IMR-90 (cell line): ENCODE measurements at regions not wholly inside any gene's neighbourhood (a gene's known extent, or its start where the extent isn't known, plus 50 kb on each side); places are given as distances from the start of the nearest gene placed in this dataset.

ENCODE experiments used
- ATAC-seq: fragments of 200-7000 bp; cut with Tn5 transposase; 2 replicates; pipeline ENCODE4 v1.9.1; 2020; ENCODE audit warnings: low read depth, mild to moderate bottlenecking, moderate library complexity
- BruUV-seq: library from RNA; stranded (reverse); fragments of 400-500 nt; replicated peaks from 2 replicates; lab custom pipeline; 2021; lab: Mats Ljungman, UMichigan
- CTCF ChIA-PET: fragments of 300-600 bp; formaldehyde crosslinking; extraction: SDS; loops from one replicate; lab custom pipeline; 2021; ENCODE audit warnings: antibody characterized with exemption; lab: Yijun Ruan, JAX
- POLR2A ChIA-PET: fragments of 300-600 bp; sonication (Branson Sonifier 250); formaldehyde crosslinking; loops from one replicate; lab custom pipeline; 2022; ENCODE audit warnings: antibody characterized with exemption; ENCODE audit not compliant: unreplicated experiment; lab: Charles Lee
- DNase-seq: peaks from one replicate; pipeline ENCODE4 v3.0.0; 2013
- H2AFZ ChIP-seq: replicated peaks from 2 replicates; pipeline ENCODE3; 2013; ENCODE audit warnings: low read length, mild to moderate bottlenecking; ENCODE audit not compliant: poor library complexity
- H2AK5ac ChIP-seq: 2 replicates; pipeline ENCODE4 v1.6.1; 2013; ENCODE audit warnings: low read depth, low read length, inconsistent platforms
- H2AK9ac ChIP-seq: replicated peaks from 2 replicates; pipeline ENCODE3; 2013; ENCODE audit warnings: mild to moderate bottlenecking, low read depth, low read length, moderate library complexity; ENCODE audit not compliant: poor library complexity
- H2BK120ac ChIP-seq: 2 replicates; pipeline ENCODE4 v1.6.1; 2013; ENCODE audit warnings: low read depth, low read length, inconsistent platforms
- H2BK15ac ChIP-seq: 3 replicates; pipeline ENCODE4 v1.6.1; 2013; ENCODE audit warnings: low read depth, low read length, inconsistent platforms
- H2BK20ac ChIP-seq: 2 replicates; pipeline ENCODE4 v1.6.1; 2013; ENCODE audit warnings: low read depth, mild to moderate bottlenecking, inconsistent platforms, low read length, moderate library complexity
- H2BK5ac ChIP-seq: 2 replicates; pipeline ENCODE4 v1.6.1; 2013; ENCODE audit warnings: mild to moderate bottlenecking, low read depth, low read length, inconsistent platforms; ENCODE audit not compliant: poor library complexity, severe bottlenecking
- H3K14ac ChIP-seq: replicated peaks from 2 replicates; pipeline ENCODE4 v1.6.1; 2013; ENCODE audit warnings: low read depth, low read length, inconsistent platforms
- H3K18ac ChIP-seq: 2 replicates; pipeline ENCODE4 v1.6.1; 2013; ENCODE audit warnings: low read depth, low read length, control low read depth
- H3K23ac ChIP-seq: 2 replicates; pipeline ENCODE4 v1.6.1; 2013; ENCODE audit warnings: low read depth, low read length, inconsistent platforms
- H3K27ac ChIP-seq: 2 replicates; pipeline ENCODE4 v1.5.1; 2013; ENCODE audit warnings: mild to moderate bottlenecking, control low read depth, low read length; ENCODE audit not compliant: insufficient read depth
- H3K27me3 ChIP-seq: 2 replicates; pipeline ENCODE4 v1.6.1; 2013; ENCODE audit warnings: low read length; ENCODE audit not compliant: control insufficient read depth, insufficient read depth
- H3K36me3 ChIP-seq: 2 replicates; pipeline ENCODE4 v1.6.1; 2013; ENCODE audit warnings: low read length, mixed read lengths; ENCODE audit not compliant: control insufficient read depth, insufficient read depth
- H3K4ac ChIP-seq: 2 replicates; pipeline ENCODE4 v1.6.1; 2013; ENCODE audit warnings: low read depth, low read length, inconsistent platforms
- H3K4me1 ChIP-seq: 2 replicates; pipeline ENCODE4 v1.6.1; 2013; ENCODE audit warnings: low read length, mixed read lengths; ENCODE audit not compliant: control insufficient read depth, insufficient read depth
- H3K4me2 ChIP-seq: 2 replicates; pipeline ENCODE4 v1.6.1; 2013; ENCODE audit warnings: low read depth, mild to moderate bottlenecking, control low read depth, low read length, moderate library complexity
- H3K4me3 ChIP-seq: 2 replicates; pipeline ENCODE4 v1.5.1; 2013; ENCODE audit warnings: low read depth, mild to moderate bottlenecking, control low read depth, low read length, moderate library complexity; ENCODE audit not compliant: insufficient read depth
- H3K56ac ChIP-seq: 2 replicates; pipeline ENCODE4 v1.6.1; 2013; ENCODE audit warnings: low read length, inconsistent platforms; ENCODE audit not compliant: insufficient read depth; ENCODE audit errors: extremely low read depth
- H3K79me1 ChIP-seq, 2 experiments: 2 replicates each; pipeline ENCODE4 v1.6.1; 2013; ENCODE audit warnings: low read length in 2 of 2, inconsistent platforms in 1 of 2, low read depth in 1 of 2
- H3K9ac ChIP-seq: 2 replicates; pipeline ENCODE4 v1.6.1; 2013; ENCODE audit warnings: low read depth, low read length, control low read depth
- H3K9me1 ChIP-seq: 2 replicates; pipeline ENCODE4 v1.6.1; 2013; ENCODE audit warnings: low read length, inconsistent platforms; ENCODE audit not compliant: insufficient read depth
- H3K9me3 ChIP-seq: 2 replicates; pipeline ENCODE4 v1.6.1; 2013; ENCODE audit warnings: low read length; ENCODE audit not compliant: control insufficient read depth, insufficient read depth
- H4K20me1 ChIP-seq: 2 replicates; pipeline ENCODE4 v1.6.1; 2013; ENCODE audit warnings: low read length, inconsistent platforms; ENCODE audit not compliant: insufficient read depth
- H4K5ac ChIP-seq: 2 replicates; pipeline ENCODE4 v1.6.1; 2013; ENCODE audit warnings: mild to moderate bottlenecking, low read depth, low read length, control low read depth
- H4K8ac ChIP-seq, 2 experiments: 2 replicates each; pipeline ENCODE4 v1.6.1; 2013; ENCODE audit warnings: low read depth in 2 of 2, low read length in 2 of 2, control low read depth in 1 of 2, inconsistent platforms in 1 of 2
- H4K91ac ChIP-seq: 2 replicates; pipeline ENCODE4 v1.6.1; 2013; ENCODE audit warnings: low read depth, low read length, inconsistent platforms; ENCODE audit not compliant: insufficient read depth
- CEBPB ChIP-seq: IDR thresholded peaks from 2 replicates; pipeline ENCODE4 v1.6.1; 2012; ENCODE audit warnings: low read depth, low read length, improper control_type of control experiment
- ELK1 ChIP-seq: fragments of 150-350 bp; IDR thresholded peaks from 2 replicates; pipeline ENCODE4 v1.6.1; 2016; ENCODE audit warnings: low read depth, mild to moderate bottlenecking, low read length, moderate library complexity, borderline replicate concordance
- NFE2L2 ChIP-seq: fragments of 150-350 bp; IDR thresholded peaks from 2 replicates; pipeline ENCODE4 v1.6.1; 2016; ENCODE audit warnings: low read depth, mild to moderate bottlenecking, low read length
- WGBS, 2 experiments: methylation state at CpG; one replicate each; pipeline versions ENCODE4 v1.1.5 to v1.1.7; 2013; ENCODE audit warnings: missing lambda C conversion rate in 2 of 2; ENCODE audit not compliant: insufficient read length in 1 of 2; ENCODE audit errors: extremely low coverage in 2 of 2; 5-methylcytosine and 5-hydroxymethylcytosine counted together
- dilution Hi-C: fragments of 300-500 bp; cut with HindIII; formaldehyde crosslinking; loops from one replicate; pipeline ENCODE4 v1.14.3; 2018; ENCODE audit warnings: low sequenced_read_pairs; ENCODE audit not compliant: unreplicated experiment
- in situ Hi-C: fragments of 300-500 bp; cut with MboI; formaldehyde crosslinking; loops from 3 replicates; pipeline ENCODE4 v1.14.3; 2019; ENCODE audit warnings: low sequenced_read_pairs, inconsistent platforms, mixed read lengths
- intact Hi-C: fragments of 100-400 bp; cut with micrococcal nuclease; formaldehyde crosslinking; loops from 2 replicates; pipeline ENCODE4 v1.10.0; 2022

GRCh38 chr9:103803245-103803644, 290.9 kb upstream of the SMC2 start:
- ATAC-seq, result no peak
- no CpG with 5 or more reads among the region's 2 CpGs for WGBS, 2 experiments

More at GRCh38 chr9:103803245-103803644, 290.9 kb upstream of the SMC2 start:
- TF ChIP-seq CEBPB, result no peak
- no peak for TF ChIP-seq NFE2L2
- TF ChIP-seq ELK1, result no peak
- Histone ChIP-seq H2BK120ac (no peak overlapping the region), H3K9me3 (no peaks in the 10 kb centered on the region), H2AFZ (no peak overlapping the region), H3K36me3 (no peaks in the 10 kb centered on the region), H4K20me1 (no peaks in the 10 kb centered on the region), H2BK5ac (no peak overlapping the region), H4K5ac (no peak overlapping the region), H2BK15ac (no peak overlapping the region), H3K14ac (no peak overlapping the region), H3K56ac (no peak overlapping the region), H3K4me3 (no peak overlapping the region), H3K4me1 (no peaks in the 10 kb centered on the region), H2AK5ac (no peak overlapping the region), H2BK20ac (no peak overlapping the region), H4K91ac (no peak overlapping the region), H3K9ac (no peak overlapping the region), H3K79me1 (no peaks in the 10 kb centered on the region), H3K4me2 (no peak overlapping the region), H3K4ac (no peak overlapping the region), H3K27me3 (no peaks in the 10 kb centered on the region), H3K9me1 (no peaks in the 10 kb centered on the region), H2AK9ac (no peak overlapping the region), H3K18ac (no peak overlapping the region), H3K27ac (no peak overlapping the region), H4K8ac (no peak overlapping the region), H3K23ac (no peak overlapping the region)
- BruUV-seq, result no TSS peak
- CTCF ChIA-PET, result no interaction called here
- no peak for DNase-seq
- POLR2A ChIA-PET, result no interaction called here
- intact Hi-C loops (no loop called here), dilution Hi-C loops (no loop called here), in situ Hi-C loops (no loop called here)
